PC-9 (cell line): ENCODE measurements at regions not wholly inside any gene's neighbourhood (a gene's known extent, or its start where the extent isn't known, plus 50 kb on each side); places are given as distances from the start of the nearest gene placed in this dataset.

ENCODE experiments used
- CTCF ChIP-seq: fragments of 200-600 bp; sonication (generic); conservative IDR thresholded peaks from 2 replicates; pipeline ENCODE4 v1.6.1; 2017; ENCODE audit warnings: mixed run types, antibody characterized with exemption, mild to moderate bottlenecking, moderate library complexity
- EZH2 ChIP-seq: fragments of 200-600 bp; sonication (generic); IDR thresholded peaks from 2 replicates; pipeline ENCODE4 v1.8.0; 2017; ENCODE audit warnings: antibody characterized with exemption, low read depth

GRCh38 chr22:48943567-48944432 lies 883.9 kb downstream of the BRD1 start:
- peak; percentile 75 for TF ChIP-seq CTCF
- no peak for TF ChIP-seq EZH2
